CD14-positive monocyte (primary cell): ENCODE measurements at regions not wholly inside any gene's neighbourhood (a gene's known extent, or its start where the extent isn't known, plus 50 kb on each side); places are given as distances from the start of the nearest gene placed in this dataset.

Experiments used
- DNase-seq, 3 donors: peaks; one replicate each; pipeline ENCODE4 v3.0.0-alpha.2; 2011 to 2022
- H2AFZ ChIP-seq: 2 replicates; pipeline ENCODE4 v1.6.0; 2012; ENCODE audit warnings: mild to moderate bottlenecking, low read depth, low read length, inconsistent platforms; ENCODE audit not compliant: insufficient read depth, poor library complexity, severe bottlenecking
- H3K27ac ChIP-seq, 2 donors: 1 replicate in 1 of 2; 2 replicates in 1 of 2; pipeline ENCODE4 v1.5.1; 2012 to 2013; ENCODE audit warnings: low read length in 2 of 2, control low read depth in 1 of 2, inconsistent platforms in 1 of 2, low read depth in 1 of 2, mild to moderate bottlenecking in 1 of 2
- H3K27me3 ChIP-seq, 2 donors: one replicate each; pipeline versions ENCODE4 v1.6.0 to v1.6.1; 2011 to 2013; ENCODE audit warnings: low read length in 2 of 2; ENCODE audit not compliant: control insufficient read depth in 2 of 2, insufficient read depth in 2 of 2
- H3K36me3 ChIP-seq, 2 donors: replicated peaks in 1 of 2; 1 replicate in 1 of 2; 2 replicates in 1 of 2; pipeline versions ENCODE4 v1.5.1 to v1.6.1; 2012 to 2013; ENCODE audit warnings: low read length in 2 of 2, control low read depth in 1 of 2, inconsistent platforms in 1 of 2, mild to moderate bottlenecking in 1 of 2; ENCODE audit not compliant: insufficient read depth in 2 of 2, control insufficient read depth in 1 of 2
- H3K4me1 ChIP-seq, 2 donors: 1 replicate in 1 of 2; 2 replicates in 1 of 2; pipeline versions ENCODE4 v1.5.1 to v1.6.1; 2012 to 2013; ENCODE audit warnings: low read length in 2 of 2, control low read depth in 1 of 2, inconsistent platforms in 1 of 2, mild to moderate bottlenecking in 1 of 2, moderate library complexity in 1 of 2; ENCODE audit not compliant: insufficient read depth in 2 of 2, control insufficient read depth in 1 of 2
- H3K4me2 ChIP-seq: replicated peaks from 2 replicates; pipeline ENCODE3; 2012; ENCODE audit warnings: low read length, moderate library complexity, mild to moderate bottlenecking; ENCODE audit not compliant: poor library complexity, severe bottlenecking; ENCODE audit errors: extremely low read depth
- H3K4me3 ChIP-seq, 3 experiments: fragments of 200-600 bp in 1 of 3; sonication (generic) in 1 of 3; replicated peaks in 1 of 3; 1 replicate in 2 of 3; 2 replicates in 1 of 3; pipeline ENCODE4 v1.5.1; 2011 to 2013; ENCODE audit warnings: low read length in 3 of 3, mild to moderate bottlenecking in 3 of 3, control low read depth in 2 of 3, low read depth in 2 of 3, inconsistent platforms in 1 of 3, moderate library complexity in 1 of 3
- H3K79me2 ChIP-seq: 2 replicates; pipeline ENCODE4 v1.6.0; 2012; ENCODE audit warnings: mild to moderate bottlenecking, control low read depth, inconsistent platforms, low read length, moderate library complexity; ENCODE audit not compliant: insufficient read depth
- H3K9ac ChIP-seq: 2 replicates; pipeline ENCODE4 v1.6.0; 2017; ENCODE audit warnings: low read length, mild to moderate bottlenecking; ENCODE audit not compliant: insufficient read depth, poor library complexity, severe bottlenecking
- H3K9me3 ChIP-seq, 2 donors: replicated peaks in 1 of 2; 1 replicate in 1 of 2; 2 replicates in 1 of 2; pipeline versions ENCODE4 v1.5.1 to v1.6.1; 2012 to 2013; ENCODE audit warnings: low read length in 2 of 2, control low read depth in 1 of 2; ENCODE audit not compliant: control insufficient read depth in 1 of 2, insufficient read depth in 1 of 2
- H4K20me1 ChIP-seq: 2 replicates; pipeline ENCODE4 v1.6.0; 2012; ENCODE audit warnings: mild to moderate bottlenecking, low read length, control low read depth, moderate library complexity; ENCODE audit not compliant: insufficient read depth
- H3K27ac Mint-ChIP-seq, 7 donors: one replicate each; pipeline ENCODE4 v1.8.0; 2020; ENCODE audit warnings: mild to moderate bottlenecking in 7 of 7, mixed read lengths in 7 of 7, moderate library complexity in 6 of 7, inconsistent platforms in 2 of 7
- H3K27me3 Mint-ChIP-seq, 3 donors: one replicate each; pipeline ENCODE4 v1.8.0; 2021 to 2022; ENCODE audit warnings: low read depth in 3 of 3, mild to moderate bottlenecking in 3 of 3, mixed read lengths in 3 of 3, moderate library complexity in 3 of 3, inconsistent platforms in 1 of 3
- H3K36me3 Mint-ChIP-seq, 2 donors: one replicate each; pipeline ENCODE4 v1.8.0; 2020; ENCODE audit warnings: mixed read lengths in 2 of 2, inconsistent platforms in 1 of 2, mild to moderate bottlenecking in 1 of 2
- H3K4me1 Mint-ChIP-seq: one replicate; pipeline ENCODE4 v1.8.0; 2020; ENCODE audit warnings: mild to moderate bottlenecking, mixed read lengths
- H3K4me3 Mint-ChIP-seq, 2 donors: one replicate each; pipeline ENCODE4 v1.8.0; 2020; ENCODE audit warnings: mild to moderate bottlenecking in 2 of 2, mixed read lengths in 2 of 2, moderate library complexity in 1 of 2
- H3K9me3 Mint-ChIP-seq, 7 donors: one replicate each; pipeline ENCODE4 v1.8.0; 2020 to 2022; ENCODE audit warnings: mixed read lengths in 7 of 7, mild to moderate bottlenecking in 6 of 7, moderate library complexity in 6 of 7, inconsistent platforms in 2 of 7
- CTCF ChIP-seq: fragments of 200-600 bp; IDR thresholded peaks from one replicate; pipeline ENCODE4 v1.8.0; 2022; ENCODE audit warnings: antibody characterized with exemption, mild to moderate bottlenecking
- WGBS: methylation state at CpG from one replicate; pipeline ENCODE4 v1.1.5; 2013; ENCODE audit warnings: missing lambda C conversion rate; ENCODE audit not compliant: insufficient coverage; 5-methylcytosine and 5-hydroxymethylcytosine counted together
- intact Hi-C, 2 donors: fragments of 100-400 bp; cut with micrococcal nuclease; formaldehyde crosslinking; loops; one replicate each; pipeline versions ENCODE4 v1.15.0 to v1.15.1; 2023

DNA sequence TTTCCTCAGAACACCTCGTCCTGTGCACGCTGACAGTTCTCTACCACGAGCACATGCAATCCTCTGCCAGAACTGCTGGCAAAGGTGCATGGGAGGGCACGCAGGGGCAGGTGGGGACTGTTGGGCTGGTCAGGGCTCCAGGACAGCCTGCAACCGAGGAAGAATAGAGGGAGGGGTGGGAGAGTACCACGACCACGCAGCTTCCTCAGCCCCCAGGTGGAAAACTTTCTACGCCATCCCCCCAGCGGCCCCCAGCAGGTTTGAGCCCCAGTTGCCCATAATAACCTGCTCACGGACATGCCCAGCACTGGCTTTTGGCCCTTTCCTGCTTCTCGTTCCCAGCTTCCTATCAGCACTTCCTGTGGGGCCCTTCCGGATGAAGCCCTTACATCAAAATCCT, 199.3 kb downstream of the C16orf95 start:
- Mint-ChIP-seq H3K27me3 (peaks cover 8 to 19% (median 18%) of the 10 kb centered on the region in 3 donors), H3K4me1 (no peaks in the 10 kb centered on the region), H3K36me3 (no peaks in the 10 kb centered on the region), H3K27ac (no peak overlapping the region), H3K4me3 (peak overlapping the region in 1 of 2 donors; percentile 62), H3K9me3 (peaks cover 0 to 3% (median 0%) of the 10 kb centered on the region in 7 donors)
- DNase-seq, result no peak
- intact Hi-C loops, result no loop called here
- no peaks in the 10 kb centered on the region for H3K9me3 ChIP-seq
- H3K4me1 ChIP-seq, result no peaks in the 10 kb centered on the region
- H3K36me3 ChIP-seq, result no peaks in the 10 kb centered on the region
- H3K79me2 ChIP-seq, result no peaks in the 10 kb centered on the region
- H3K9ac ChIP-seq, result no peak overlapping the region
- no peak for TF ChIP-seq CTCF
- no peak overlapping the region for H3K4me2 ChIP-seq
- peaks cover 0 to 18% of the 10 kb centered on the region in 2 donors for H3K27me3 ChIP-seq
- no peak overlapping the region for H3K27ac ChIP-seq
- no peaks in the 10 kb centered on the region for H4K20me1 ChIP-seq
- H3K4me3 ChIP-seq, result no peak overlapping the region
- 44% methylated on average over 3 of the region's 12 CpGs for WGBS
- no peak overlapping the region for H2AFZ ChIP-seq

DNA sequence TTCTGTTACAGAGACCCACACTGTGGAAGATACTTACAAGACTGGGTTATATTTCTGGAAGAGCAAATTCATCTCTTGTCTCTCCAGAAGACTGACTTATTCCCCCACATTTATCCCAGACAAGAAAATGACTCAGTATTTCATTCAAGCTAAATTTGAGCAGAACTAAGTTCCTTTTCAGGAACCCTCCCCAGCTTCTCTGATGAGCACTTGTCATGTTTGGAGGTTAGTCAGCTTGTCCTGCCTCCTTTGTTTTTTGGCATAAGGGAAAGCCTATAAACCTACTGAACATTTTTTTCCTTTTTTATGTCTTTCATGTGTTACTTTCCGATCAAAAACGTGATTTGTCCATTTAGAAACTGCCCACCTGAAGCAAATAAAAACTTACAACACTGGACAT, 198.0 kb downstream of the C16orf95 start:
- no peak overlapping the region for H3K4me3 Mint-ChIP-seq
- Histone ChIP-seq H3K4me2 (no peak overlapping the region), H3K36me3 (no peaks in the 10 kb centered on the region), H3K79me2 (no peaks in the 10 kb centered on the region), H3K27ac (no peak overlapping the region), H3K9ac (no peak overlapping the region), H3K4me3 (no peak overlapping the region), H3K9me3 (peaks cover 6 to 10% of the 10 kb centered on the region in 2 donors), H2AFZ (no peak overlapping the region), H3K4me1 (no peaks in the 10 kb centered on the region), H3K27me3 (peaks cover 0 to 18% of the 10 kb centered on the region in 2 donors), H4K20me1 (no peaks in the 10 kb centered on the region)
- H3K4me1 Mint-ChIP-seq, result no peaks in the 10 kb centered on the region
- H3K9me3 Mint-ChIP-seq, result peaks cover 0 to 7% (median 3%) of the 10 kb centered on the region in 7 donors
- no peak for DNase-seq
- H3K27ac Mint-ChIP-seq, result no peak overlapping the region
- intact Hi-C loops, result no loop called here
- no peak for TF ChIP-seq CTCF
- H3K36me3 Mint-ChIP-seq, result no peaks in the 10 kb centered on the region
- peaks cover 8 to 19% (median 18%) of the 10 kb centered on the region in 3 donors for H3K27me3 Mint-ChIP-seq
- WGBS, result no CpG with 5 or more reads among the region's 2 CpGs
